ENCODE measurements at regions not wholly inside any gene's neighbourhood (a gene's known extent, or its start where the extent isn't known, plus 50 kb on each side); places are given as distances from the start of the nearest gene placed in this dataset.
"Not testable (repeated sequence)": the region's sequence is repeated elsewhere in the genome, so short reads cannot be mapped to it uniquely, and the experiment has no call there.

DNA sequence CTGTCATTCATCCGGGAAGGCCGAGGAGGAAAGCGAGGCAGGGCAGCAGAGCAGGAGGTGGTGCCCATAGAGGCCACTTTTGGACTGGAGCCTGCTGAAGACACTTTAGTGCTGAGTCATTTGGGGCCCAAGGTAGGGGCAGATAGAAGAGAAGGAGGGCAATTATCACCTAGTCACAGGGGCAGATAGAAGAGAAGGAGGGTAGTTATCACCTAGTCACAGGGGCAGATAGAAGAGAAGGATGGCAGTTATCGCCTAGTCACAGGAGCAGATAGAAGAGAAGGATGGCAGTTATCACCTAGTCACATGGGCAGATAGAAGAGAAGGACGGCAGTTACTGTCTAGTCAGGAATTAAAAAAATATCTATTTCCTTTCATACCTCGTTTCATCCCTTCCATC is 1372.6 kb downstream of the FOXD4L5 start:
- DNase-seq: not testable (repeated sequence)

GRCh38 chr9:63909076-63909475 is 1375.9 kb downstream of the FOXD4L5 start:
- DNase-seq: not testable (repeated sequence)

DNA sequence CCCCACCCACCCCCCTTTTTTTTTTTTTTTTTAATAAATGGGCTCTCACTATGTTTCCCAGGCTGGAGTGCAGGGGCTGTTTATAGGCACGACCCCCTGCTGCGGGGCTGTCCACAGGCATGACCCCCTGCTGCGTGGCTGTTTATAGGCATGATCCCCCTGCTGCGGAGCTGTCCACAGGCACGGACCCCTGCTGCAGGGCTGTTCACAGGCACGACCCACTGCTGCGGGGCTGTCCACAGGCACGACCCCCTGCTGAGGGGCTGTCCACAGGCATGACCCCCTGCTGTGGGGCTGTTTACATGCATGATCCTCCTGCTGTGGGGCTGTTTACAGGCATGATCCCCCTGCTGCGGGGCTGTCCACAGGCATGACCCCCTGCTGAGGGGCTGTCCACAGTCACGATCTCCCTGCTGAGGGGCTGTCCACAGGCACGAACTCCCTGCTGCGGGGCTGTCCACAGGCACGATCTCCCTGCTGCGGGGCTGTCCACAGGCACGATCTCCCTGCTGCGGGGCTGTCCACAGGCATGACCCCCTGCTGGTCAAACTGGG is 1385.3 kb downstream of the FOXD4L5 start:
- DNase-seq: not testable (repeated sequence)

DNA sequence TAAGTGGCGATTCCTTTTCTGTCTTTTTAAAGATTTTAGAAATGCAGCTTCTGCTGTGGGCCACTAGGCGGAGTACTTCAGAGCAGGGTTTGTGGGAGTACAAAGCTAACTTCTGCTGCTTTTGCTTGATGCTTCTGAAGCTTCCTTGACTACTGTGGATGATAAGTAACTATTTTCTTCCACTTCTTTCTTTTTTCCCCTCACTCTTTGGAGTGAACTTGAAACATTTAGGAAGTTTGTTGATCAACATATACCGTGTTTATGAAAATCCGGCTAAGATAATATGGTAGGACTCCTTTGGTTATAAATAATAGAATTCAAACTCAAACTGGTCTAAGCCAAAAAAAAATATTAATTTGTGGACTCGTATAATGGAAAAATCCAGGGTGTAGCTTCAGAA is 1403.6 kb downstream of the FOXD4L5 start:
- DNase-seq: not testable (repeated sequence)

DNA sequence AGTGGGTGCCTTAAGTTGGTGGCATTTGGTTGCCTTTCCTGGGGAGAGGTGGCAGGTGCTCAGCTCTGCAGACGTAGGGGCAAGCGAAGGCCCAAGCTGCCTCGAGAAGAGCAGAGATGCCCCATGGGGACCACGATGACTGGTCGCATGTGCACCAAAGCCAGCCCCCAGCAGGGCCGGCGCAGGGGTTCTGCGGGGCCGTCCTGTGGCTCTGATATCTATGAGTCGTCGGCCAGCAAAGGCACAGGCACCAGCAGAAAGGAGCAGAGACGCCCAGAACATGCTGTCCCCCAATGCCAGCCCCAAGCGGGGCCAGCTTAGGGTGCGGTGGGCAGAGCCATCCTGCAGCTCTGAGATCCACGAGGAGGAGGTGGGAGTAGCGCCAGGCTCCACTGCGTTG is 1408.6 kb downstream of the FOXD4L5 start:
- not testable (repeated sequence) for DNase-seq

GRCh38 chr9:63859475-63860215 is 1425.4 kb downstream of the FOXD4L5 start:
- DNase-seq: peak in 2 of 3 donors; percentile 0 to 35

GRCh38 chr9:63859090-63859474 is 1425.9 kb downstream of the FOXD4L5 start:
- not testable (repeated sequence) for DNase-seq

DNA sequence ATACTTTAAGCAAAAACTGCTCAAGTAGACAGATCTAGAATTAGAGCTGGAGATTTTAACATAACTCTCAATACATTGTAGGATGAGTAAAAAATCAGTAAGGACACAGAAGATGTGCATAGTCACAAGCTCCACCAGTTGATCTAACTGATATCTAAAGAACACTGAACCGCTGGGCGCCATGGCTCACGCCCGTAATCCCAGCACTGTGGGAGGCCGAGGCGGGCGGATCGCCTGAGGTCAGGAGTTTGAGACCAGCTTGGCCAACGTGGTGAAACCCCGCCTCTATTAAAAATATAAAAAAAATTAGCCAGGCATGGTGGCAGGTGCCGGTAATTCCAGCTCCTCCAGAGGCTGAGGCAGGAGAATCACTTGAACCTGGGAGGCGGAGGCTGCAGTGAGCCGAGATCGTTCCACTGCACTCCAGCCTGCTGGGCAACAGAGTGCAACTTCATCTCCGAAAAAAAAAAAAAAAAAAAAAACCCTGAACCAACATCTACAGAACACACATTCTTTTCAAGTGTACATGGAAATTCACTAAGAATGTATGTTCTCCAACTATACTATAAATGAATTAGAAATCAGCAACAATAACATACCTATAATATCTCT is 1431.8 kb downstream of the FOXD4L5 start:
- not testable (repeated sequence) for DNase-seq

DNA sequence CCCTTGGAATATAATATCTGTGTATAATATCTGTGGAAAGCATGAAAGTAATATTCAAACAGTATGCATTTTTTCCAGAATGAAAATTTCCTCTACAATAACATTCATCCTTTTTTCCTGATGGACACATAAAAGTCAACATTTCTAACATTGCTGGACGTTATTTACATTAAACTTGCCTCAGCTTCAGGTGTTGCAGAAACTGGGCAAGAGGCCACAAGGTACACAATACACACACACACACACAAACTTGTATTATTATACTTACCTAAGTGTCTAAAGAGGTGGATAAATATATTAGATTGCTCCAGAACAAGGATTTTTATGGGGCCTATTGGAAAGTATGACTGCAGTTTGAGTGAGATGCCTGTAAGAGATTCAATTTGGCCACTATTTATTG is 1460.2 kb downstream of the FOXD4L5 start:
- not testable (repeated sequence) for DNase-seq

DNA sequence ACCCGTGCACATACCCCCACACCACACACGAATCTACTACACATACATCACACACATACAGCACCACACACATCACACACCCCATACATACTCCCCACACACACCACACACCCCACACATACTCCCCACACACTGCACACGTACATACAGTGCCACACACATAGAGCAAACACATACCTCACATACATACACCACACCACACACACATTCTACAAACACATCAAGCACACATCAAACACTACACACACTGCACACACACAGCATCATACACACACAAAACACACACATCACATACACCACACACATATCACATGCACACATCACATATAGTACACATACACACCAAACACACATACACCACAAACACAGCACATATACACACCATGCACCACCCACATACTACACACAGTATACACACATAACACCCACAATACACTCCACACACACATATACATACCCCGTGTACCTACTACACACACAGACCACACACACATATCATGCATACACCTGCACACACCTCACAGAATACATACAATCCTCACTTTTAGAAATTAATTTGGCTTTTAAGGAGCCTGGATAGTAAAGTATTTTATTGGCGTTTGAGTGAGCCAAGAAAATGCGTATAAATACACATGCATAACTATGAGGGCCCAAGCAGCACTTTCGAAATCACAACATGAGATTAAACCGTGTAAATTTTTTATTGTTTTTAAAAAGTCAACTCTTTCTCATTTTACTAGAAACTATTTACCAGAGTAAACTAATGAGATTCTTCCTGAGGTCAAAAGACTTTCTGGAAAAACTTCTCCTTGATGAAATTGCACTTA is 1461.4 kb downstream of the FOXD4L5 start:
- DNase-seq: not testable (repeated sequence)

- DNase-seq: not testable (repeated sequence)
Measured at GRCh38 chr9:63822615-63823374, 1462.2 kb downstream of the FOXD4L5 start.

DNA sequence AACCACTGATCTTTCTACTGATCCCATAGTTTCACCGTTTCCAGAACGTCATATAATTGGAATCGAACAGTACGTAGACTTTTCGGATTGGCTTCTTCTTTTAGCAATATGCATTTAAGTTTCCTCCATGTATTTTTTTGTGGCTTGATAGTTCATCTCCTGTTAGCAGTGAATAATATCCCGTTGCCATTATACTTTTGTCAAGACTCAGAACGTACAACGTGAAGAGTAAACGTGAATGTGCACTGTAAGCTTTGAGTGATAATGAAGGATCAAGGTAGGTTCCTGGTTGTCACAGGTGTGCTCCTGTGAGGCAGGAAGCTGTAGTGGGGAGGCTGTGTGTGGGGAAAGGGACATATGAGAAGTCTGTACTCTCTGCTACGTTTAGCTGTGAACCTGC is 1463.7 kb downstream of the FOXD4L5 start:
- not testable (repeated sequence) for DNase-seq

DNA sequence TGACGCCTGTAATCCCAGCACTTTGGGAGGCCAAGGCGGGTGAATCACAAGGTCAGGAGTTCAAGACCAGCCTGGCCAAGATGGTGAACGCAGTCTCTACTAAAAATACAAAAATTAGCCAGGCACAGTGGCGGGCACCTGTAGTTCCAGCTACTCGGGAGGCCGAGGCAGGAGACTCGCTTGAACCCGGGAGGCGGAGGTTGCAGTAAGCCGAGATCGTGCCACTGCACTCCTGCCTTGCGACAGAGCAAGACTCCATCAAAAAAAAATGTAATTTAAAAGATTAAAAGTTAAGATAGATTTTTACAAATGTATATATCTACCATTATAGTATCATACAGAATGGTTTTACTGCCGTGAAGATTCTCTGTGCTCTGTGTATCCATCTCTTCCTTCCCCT is 1464.1 kb downstream of the FOXD4L5 start:
- DNase-seq: not testable (repeated sequence)

DNA sequence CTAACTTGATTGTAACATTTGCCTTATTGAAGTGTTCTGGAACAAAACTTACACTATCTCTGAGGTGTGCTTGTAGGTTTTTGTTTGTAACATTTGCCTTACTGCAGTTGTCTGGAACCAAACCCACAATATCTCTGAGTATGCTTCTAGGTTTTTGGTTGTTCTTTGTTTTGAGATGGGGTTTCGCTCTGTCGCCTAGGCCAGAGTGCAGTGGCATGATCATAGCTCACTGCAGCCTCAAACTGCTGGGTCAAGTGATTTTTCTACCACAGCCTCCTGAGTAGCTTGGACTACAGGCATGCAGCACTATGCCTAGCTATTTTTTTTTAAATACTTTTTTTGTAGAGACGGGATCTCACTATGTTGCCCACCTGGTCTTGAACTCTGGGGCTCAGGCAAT is 1464.6 kb downstream of the FOXD4L5 start:
- DNase-seq: not testable (repeated sequence)

GRCh38 chr9:63817622-63818518 is 1467.1 kb downstream of the FOXD4L5 start:
- DNase-seq: peak; percentile 20 to 30 (median 27)

DNA sequence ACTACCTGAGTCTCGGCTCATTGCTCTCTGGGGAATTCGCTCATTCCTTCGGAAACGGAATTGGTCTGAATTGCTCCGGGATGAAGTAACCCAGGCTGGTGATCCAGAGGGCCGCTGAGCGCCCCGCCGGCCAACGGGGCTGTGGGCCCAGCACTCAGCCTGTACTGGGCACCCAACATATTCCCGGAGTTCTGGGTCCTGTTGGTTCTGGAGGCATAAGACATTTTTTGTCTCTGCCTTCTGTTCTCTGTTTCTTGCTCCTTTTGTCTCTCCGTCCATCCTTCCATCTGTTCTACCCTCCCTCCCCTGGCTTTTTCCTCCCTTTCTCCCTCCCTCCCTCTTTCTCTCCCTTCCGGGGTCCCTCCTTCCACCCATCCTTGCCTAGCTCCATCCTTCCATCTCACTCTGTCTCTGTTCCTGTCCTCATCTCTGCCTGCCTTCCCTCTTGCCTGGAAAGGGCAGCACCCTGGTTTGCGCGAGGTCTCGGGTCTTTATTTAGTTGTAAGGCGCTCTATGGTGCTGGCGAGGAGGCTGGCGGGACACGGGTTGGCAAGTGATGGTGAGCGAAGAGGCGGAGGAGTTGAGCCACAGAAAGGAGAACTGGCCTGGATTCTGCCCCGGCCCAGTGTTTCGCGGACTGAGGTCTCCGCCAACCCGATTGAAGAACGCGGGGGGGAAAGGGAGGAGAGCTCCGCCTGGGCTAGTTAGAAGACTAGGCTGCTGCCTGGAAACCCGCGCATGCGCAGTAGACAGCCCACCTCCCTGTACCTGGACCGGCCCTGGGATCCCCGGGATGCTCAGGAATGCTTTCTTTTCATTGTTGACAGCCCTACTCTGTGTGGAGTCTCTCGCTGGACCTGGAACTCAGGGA is 1468.0 kb downstream of the FOXD4L5 start:
- peak; percentile 91 to 93 (median 92) for DNase-seq

DNA sequence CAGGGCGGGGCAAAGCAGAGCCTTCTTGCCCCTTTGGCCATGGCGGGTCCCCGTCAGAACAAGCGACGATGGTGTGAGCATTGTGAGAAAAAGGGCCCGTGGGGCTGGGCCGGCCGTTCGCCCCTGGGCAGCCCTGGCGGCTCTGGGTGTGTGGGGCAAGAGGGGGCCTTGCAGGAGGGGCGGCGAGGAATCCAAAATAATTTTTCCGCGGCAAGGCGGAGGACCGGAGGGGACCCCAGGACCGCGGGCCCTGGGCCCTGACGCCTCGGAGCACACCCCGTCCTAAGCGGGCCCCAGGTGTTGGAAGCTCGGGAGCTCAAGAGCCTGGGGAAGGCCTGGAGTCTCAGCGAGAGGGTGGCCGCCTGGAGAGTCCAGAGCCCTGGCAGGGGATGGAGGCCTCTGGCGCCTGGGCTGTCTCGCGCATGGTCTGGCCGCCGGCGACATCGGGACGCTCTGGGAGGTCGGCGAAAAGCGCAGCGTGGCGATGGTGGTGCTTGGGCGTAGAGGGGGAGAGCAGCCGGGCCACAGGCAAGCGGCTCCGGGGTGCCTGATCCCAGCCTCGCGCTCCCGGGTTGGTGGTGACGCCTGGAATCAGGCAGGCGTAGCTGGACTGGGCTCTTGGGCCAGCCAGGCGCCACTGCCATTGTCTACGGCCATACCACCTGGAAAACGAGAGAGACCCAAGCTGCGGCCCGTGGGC is 1469.9 kb downstream of the FOXD4L5 start:
- DNase-seq: not testable (repeated sequence)

DNA sequence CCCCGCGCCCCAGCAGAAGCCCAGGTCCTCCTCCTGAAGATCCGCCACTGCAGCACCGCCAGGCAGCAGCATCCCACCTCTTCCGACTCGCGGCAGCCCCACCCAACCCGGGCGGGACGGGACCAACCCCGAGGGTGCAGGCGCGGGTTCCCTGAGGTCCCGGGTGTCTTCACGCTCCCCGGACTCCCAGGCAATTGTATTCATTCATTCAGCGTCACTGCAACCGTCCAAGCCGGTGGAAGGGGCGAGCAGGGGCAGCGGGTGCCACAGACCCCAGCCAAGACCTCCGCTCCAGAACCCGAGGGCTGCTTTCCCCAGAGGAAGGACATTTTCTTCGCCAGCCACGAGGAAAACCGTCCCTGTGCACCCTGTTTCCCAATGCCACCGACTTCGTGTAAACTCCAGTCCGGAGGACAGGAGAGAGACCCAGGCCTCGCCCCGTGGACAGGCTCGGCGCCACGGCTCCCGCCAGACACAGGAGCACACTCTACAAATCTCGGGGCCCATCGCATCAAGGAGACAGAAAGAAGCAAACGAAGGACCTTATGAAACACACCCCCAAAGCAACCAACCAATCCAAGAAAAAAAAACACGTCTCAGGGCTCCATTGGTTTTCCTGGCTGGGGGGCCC is 1471.5 kb downstream of the FOXD4L5 start:
- not testable (repeated sequence) for DNase-seq

- not testable (repeated sequence) for DNase-seq
Measured at GRCh38 chr9:63812822-63813221, 1472.2 kb downstream of the FOXD4L5 start.

All from suppressor macrophage treated with lipopolysaccharide for 1 hour (primary cell).